H1 (cell line): ENCODE measurements at regions not wholly inside any gene's neighbourhood (a gene's known extent, or its start where the extent isn't known, plus 50 kb on each side); places are given as distances from the start of the nearest gene placed in this dataset.

Source experiments
- CTCF ChIA-PET: fragments of 300-600 bp; sonication (Branson Sonifier 250); formaldehyde crosslinking; loops from one replicate; lab custom pipeline; 2021; ENCODE audit not compliant: partially characterized antibody; lab: Charles Lee
- POLR2A ChIA-PET: fragments of 300-600 bp; sonication (Branson Sonifier 250); formaldehyde crosslinking; loops from one replicate; lab custom pipeline; 2021; ENCODE audit warnings: inconsistent platforms; ENCODE audit not compliant: partially characterized antibody; lab: Charles Lee
- DNase-seq, 2 experiments: peaks; one replicate each; pipeline versions ENCODE4 v3.0.0 to v3.0.0-alpha.2; 2010 to 2022; ENCODE audit warnings: low spot score in 2 of 2, low read depth in 1 of 2, mixed read lengths in 1 of 2
- FAIRE-seq: peaks from 2 replicates; lab custom pipeline; 2011; peaks lifted over from hg19 to GRCh38; lab: Jason Lieb, UNC
- H2AFZ ChIP-seq: 2 replicates; pipeline ENCODE4 v1.8.1; 2012; ENCODE audit warnings: low read length, inconsistent platforms
- H2AK5ac ChIP-seq: 2 replicates; pipeline ENCODE4 v1.6.1; 2013; ENCODE audit warnings: low read depth, low read length
- H2BK120ac ChIP-seq: replicated peaks from 2 replicates; pipeline ENCODE3; 2013; ENCODE audit warnings: low read depth, low read length, inconsistent platforms
- H2BK12ac ChIP-seq: 2 replicates; pipeline ENCODE4 v1.6.1; 2013; ENCODE audit warnings: low read depth, low read length
- H2BK15ac ChIP-seq: 2 replicates; pipeline ENCODE4 v1.6.1; 2013; ENCODE audit warnings: low read length
- H2BK20ac ChIP-seq: 2 replicates; pipeline ENCODE4 v1.6.1; 2013; ENCODE audit warnings: low read length
- H2BK5ac ChIP-seq: 2 replicates; pipeline ENCODE4 v1.6.1; 2013; ENCODE audit warnings: low read depth, low read length
- H3K14ac ChIP-seq: 2 replicates; pipeline ENCODE4 v1.6.1; 2013; ENCODE audit warnings: inconsistent platforms; ENCODE audit not compliant: insufficient read length
- H3K18ac ChIP-seq: 2 replicates; pipeline ENCODE4 v1.6.1; 2013; ENCODE audit warnings: low read length; ENCODE audit errors: extremely low read depth
- H3K23ac ChIP-seq: 2 replicates; pipeline ENCODE4 v1.6.1; 2013; ENCODE audit warnings: inconsistent platforms; ENCODE audit not compliant: insufficient read length
- H3K23me2 ChIP-seq: 2 replicates; pipeline ENCODE4 v1.6.1; 2013; ENCODE audit warnings: low read depth, low read length
- H3K27ac ChIP-seq: 2 replicates; pipeline ENCODE4 v1.6.1; 2011; ENCODE audit warnings: low read depth, low read length, inconsistent platforms
- H3K27me3 ChIP-seq, 4 experiments: replicated peaks in 1 of 4; 1 replicate in 1 of 4; 2 replicates in 3 of 4; pipeline versions ENCODE4 v1.6.1 to v1.8.1; 2011 to 2013; ENCODE audit warnings: low read length in 3 of 4, mild to moderate bottlenecking in 3 of 4, inconsistent platforms in 2 of 4, mixed read lengths in 2 of 4, moderate library complexity in 1 of 4; ENCODE audit not compliant: control insufficient read depth in 3 of 4, insufficient read depth in 3 of 4; ENCODE audit errors: extremely low read depth in 1 of 4
- H3K36me3 ChIP-seq, 4 experiments: 2 replicates each; pipeline versions ENCODE4 v1.6.1 to v1.8.1; 2011 to 2013; ENCODE audit warnings: mild to moderate bottlenecking in 4 of 4, low read length in 3 of 4, moderate library complexity in 2 of 4, control low read depth in 1 of 4, inconsistent platforms in 1 of 4; ENCODE audit not compliant: insufficient read depth in 4 of 4, control insufficient read depth in 2 of 4
- H3K4ac ChIP-seq: replicated peaks from 2 replicates; pipeline ENCODE3; 2013; ENCODE audit warnings: low read length, low read depth, mixed read lengths, inconsistent platforms; ENCODE audit not compliant: insufficient read length
- H3K4me1 ChIP-seq, 4 experiments: replicated peaks in 1 of 4; 1 replicate in 1 of 4; 2 replicates in 3 of 4; pipeline versions ENCODE4 v1.6.1 to v1.8.1; 2011 to 2013; ENCODE audit warnings: low read length in 3 of 4, inconsistent platforms in 2 of 4, mixed read lengths in 1 of 4; ENCODE audit not compliant: insufficient read depth in 4 of 4, control insufficient read depth in 3 of 4
- H3K4me2 ChIP-seq, 2 experiments: 2 replicates each; pipeline versions ENCODE4 v1.6.1 to v1.8.1; 2011 to 2013; ENCODE audit warnings: low read depth in 2 of 2, low read length in 2 of 2, control low read depth in 1 of 2, inconsistent platforms in 1 of 2, mild to moderate bottlenecking in 1 of 2; ENCODE audit not compliant: insufficient read depth in 1 of 2
- H3K4me3 ChIP-seq, 4 experiments: fragments of 200-600, 300-600 bp in 1 of 4; sonication (generic), shearing (Covaris generic), sonication (Bioruptor Twin) in 1 of 4; 2 replicates each; pipeline versions ENCODE4 v1.5.1 to v1.8.1; 2011 to 2016; ENCODE audit warnings: low read length in 4 of 4, low read depth in 3 of 4, control low read depth in 2 of 4, inconsistent platforms in 2 of 4, mild to moderate bottlenecking in 2 of 4, mixed read lengths in 1 of 4, moderate library complexity in 1 of 4; ENCODE audit not compliant: insufficient read depth in 2 of 4; ENCODE audit errors: extremely low read depth in 1 of 4
- H3K56ac ChIP-seq: replicated peaks from 2 replicates; pipeline ENCODE3; 2013; ENCODE audit warnings: low read depth, mild to moderate bottlenecking, mixed read lengths, low read length, inconsistent platforms; ENCODE audit not compliant: insufficient read length
- H3K79me1 ChIP-seq: 2 replicates; pipeline ENCODE4 v1.6.1; 2013; ENCODE audit warnings: low read depth, low read length, control low read depth
- H3K79me2 ChIP-seq, 2 experiments: 2 replicates each; pipeline versions ENCODE4 v1.6.1 to v1.8.1; 2012 to 2013; ENCODE audit warnings: low read length in 2 of 2, mild to moderate bottlenecking in 2 of 2, inconsistent platforms in 1 of 2; ENCODE audit not compliant: insufficient read depth in 2 of 2, control insufficient read depth in 1 of 2
- H3K9ac ChIP-seq, 4 experiments: replicated peaks in 1 of 4; 1 replicate in 1 of 4; 2 replicates in 3 of 4; pipeline versions ENCODE4 v1.6.1 to v1.8.1; 2011 to 2013; ENCODE audit warnings: low read depth in 3 of 4, low read length in 3 of 4, control low read depth in 2 of 4, mild to moderate bottlenecking in 2 of 4, moderate library complexity in 2 of 4, inconsistent platforms in 1 of 4; ENCODE audit errors: extremely low read depth in 1 of 4
- H3K9me3 ChIP-seq, 2 experiments: 2 replicates each; pipeline versions ENCODE4 v1.6.1 to v1.8.1; 2012 to 2013; ENCODE audit warnings: mild to moderate bottlenecking in 2 of 2, moderate library complexity in 2 of 2, control low read depth in 1 of 2, inconsistent platforms in 1 of 2, low read depth in 1 of 2, low read length in 1 of 2, mixed read lengths in 1 of 2; ENCODE audit not compliant: insufficient read depth in 2 of 2
- H4K20me1 ChIP-seq, 2 experiments: replicated peaks in 1 of 2; 2 replicates each; pipeline versions ENCODE3 to v1.8.1; 2011 to 2013; ENCODE audit warnings: inconsistent platforms in 2 of 2, low read length in 2 of 2, mild to moderate bottlenecking in 1 of 2; ENCODE audit not compliant: insufficient read depth in 2 of 2, control insufficient read depth in 1 of 2
- H4K5ac ChIP-seq: 2 replicates; pipeline ENCODE4 v1.6.1; 2013; ENCODE audit warnings: low read length, low read depth, mixed read lengths, inconsistent platforms; ENCODE audit not compliant: insufficient read length
- H4K8ac ChIP-seq: 2 replicates; pipeline ENCODE4 v1.8.0; 2013; ENCODE audit warnings: mild to moderate bottlenecking, moderate library complexity, low read length, inconsistent platforms; ENCODE audit not compliant: insufficient read depth; ENCODE audit errors: extremely low read depth
- H4K91ac ChIP-seq: replicated peaks from 2 replicates; pipeline ENCODE3; 2013; ENCODE audit warnings: low read length, mixed read lengths, inconsistent platforms; ENCODE audit not compliant: insufficient read length
- CBX5 ChIP-seq: fragments of 300-800, 300-1000 bp; sonication (generic); IDR thresholded peaks from 2 replicates; pipeline ENCODE4 v1.7.1; 2016; ENCODE audit warnings: antibody characterized with exemption, low read length, low read depth
- HDAC6 ChIP-seq: IDR thresholded peaks from one replicate; pipeline ENCODE4 v1.7.1; 2012; ENCODE audit warnings: low read depth, mild to moderate bottlenecking, inconsistent platforms, low read length, moderate library complexity
- NANOG ChIP-seq: IDR thresholded peaks from 2 replicates; pipeline ENCODE4 v1.6.1; 2011; ENCODE audit warnings: low read length, low read depth, mild to moderate bottlenecking, inconsistent platforms; ENCODE audit not compliant: insufficient read depth, poor library complexity, severe bottlenecking
- POU5F1 ChIP-seq: IDR thresholded peaks from 2 replicates; pipeline ENCODE4 v1.6.1; 2011; ENCODE audit warnings: low read depth, mild to moderate bottlenecking, low read length, moderate library complexity
- RNF2 ChIP-seq: fragments of 200-900, 300-1000 bp; sonication (generic); IDR thresholded peaks from 2 replicates; pipeline ENCODE4 v1.7.1; 2016; ENCODE audit warnings: borderline replicate concordance, low read depth, mild to moderate bottlenecking, antibody characterized with exemption, low read length; ENCODE audit not compliant: poor library complexity, severe bottlenecking; ENCODE audit errors: missing control alignments
- SAP30 ChIP-seq: fragments of 300-600 bp; sonication (generic); IDR thresholded peaks from 2 replicates; pipeline ENCODE4 v1.7.1; 2012; ENCODE audit warnings: low read length, moderate library complexity, mild to moderate bottlenecking, inconsistent platforms; ENCODE audit not compliant: insufficient read depth, insufficient replicate concordance
- SP4 ChIP-seq: IDR thresholded peaks from 2 replicates; pipeline ENCODE4 v1.6.1; 2012; ENCODE audit warnings: low read length, inconsistent platforms
- TEAD4 ChIP-seq: IDR thresholded peaks from 2 replicates; pipeline ENCODE4 v1.6.1; 2012; ENCODE audit warnings: low read depth, low read length, inconsistent platforms, mixed read lengths
- YY1 ChIP-seq: IDR thresholded peaks from 2 replicates; pipeline ENCODE4 v1.6.1; 2011; ENCODE audit warnings: low read depth, mild to moderate bottlenecking, low read length
- TF ChIP-seq, protein P1 (sequence below): IDR thresholded peaks from 2 replicates; pipeline ENCODE4 v1.6.1; 2011; ENCODE audit warnings: low read depth, mild to moderate bottlenecking, low read length; ENCODE audit not compliant: insufficient read depth

DNA sequence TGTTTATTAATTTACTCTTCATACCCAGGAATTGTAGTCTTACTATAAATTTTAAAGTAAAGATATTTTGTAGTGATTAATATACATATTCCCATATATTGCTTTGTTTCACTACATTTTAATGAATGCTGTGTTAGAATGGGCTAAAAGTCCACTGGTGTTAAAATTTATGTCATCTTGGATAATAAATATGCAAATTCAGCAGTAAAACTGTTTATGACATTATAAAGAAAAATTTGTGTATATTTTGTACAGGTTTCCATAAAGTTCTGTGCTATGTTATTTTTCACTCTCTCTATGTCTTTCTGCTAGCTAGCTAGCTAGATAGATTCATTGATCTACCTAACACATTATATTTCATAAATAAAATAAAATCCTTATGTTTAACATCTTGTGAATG lies 1071.2 kb downstream of the FAT4 start:
- Histone ChIP-seq H4K20me1 (no peaks in the 10 kb centered on the region), H3K27ac (no peak overlapping the region), H4K5ac (no peak overlapping the region), H4K8ac (no peak overlapping the region), H2AK5ac (no peak overlapping the region), H3K9ac (no peak overlapping the region), H3K23ac (no peak overlapping the region), H3K79me1 (no peaks in the 10 kb centered on the region), H4K91ac (no peak overlapping the region), H3K4me3 (no peak overlapping the region), H3K56ac (no peak overlapping the region), H3K9me3 (no peaks in the 10 kb centered on the region), H3K36me3 (no peaks in the 10 kb centered on the region), H3K27me3 (no peaks in the 10 kb centered on the region), H3K23me2 (no peaks in the 10 kb centered on the region), H3K79me2 (no peaks in the 10 kb centered on the region), H2BK20ac (no peak overlapping the region), H2BK12ac (no peak overlapping the region), H2BK15ac (no peak overlapping the region), H2BK5ac (no peak overlapping the region), H3K14ac (no peak overlapping the region), H3K18ac (no peak overlapping the region), H3K4me1 (no peaks in the 10 kb centered on the region), H3K4me2 (no peak overlapping the region), H2BK120ac (no peak overlapping the region), H3K4ac (no peak overlapping the region), H2AFZ (no peak overlapping the region)
- no peak for TF ChIP-seq TEAD4
- no peak for TF ChIP-seq POU5F1
- TF ChIP-seq, protein P1, sequence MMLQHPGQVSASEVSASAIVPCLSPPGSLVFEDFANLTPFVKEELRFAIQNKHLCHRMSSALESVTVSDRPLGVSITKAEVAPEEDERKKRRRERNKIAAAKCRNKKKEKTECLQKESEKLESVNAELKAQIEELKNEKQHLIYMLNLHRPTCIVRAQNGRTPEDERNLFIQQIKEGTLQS = no peak
- no peak for TF ChIP-seq YY1
- no peak for TF ChIP-seq HDAC6
- TF ChIP-seq CBX5 = no peak
- no peak for TF ChIP-seq RNF2
- TF ChIP-seq SP4 = no peak
- TF ChIP-seq NANOG = no peak
- TF ChIP-seq SAP30 = no peak
- ChIA-PET CTCF (no interaction called here), POLR2A (no interaction called here)
- FAIRE-seq = no peak
- no peak for DNase-seq
